ENCODE measurements at regions not wholly inside any gene's neighbourhood (a gene's known extent, or its start where the extent isn't known, plus 50 kb on each side); places are given as distances from the start of the nearest gene placed in this dataset.
A peak's percentile ranks its signal among the peaks of the same experiment; 100 is the strongest.

- H3K9me3 Mint-ChIP-seq, result no peaks in the 10 kb centered on the region
- DNase-seq (peak; percentile 14), ATAC-seq (peak; percentile 20)
- intact Hi-C loops (cut with micrococcal nuclease), result no loop called here
- POLR2A ChIA-PET, result no interaction called here
- H3K27me3 Mint-ChIP-seq, result no peaks in the 10 kb centered on the region
- H3K4me1 Mint-ChIP-seq (ENCODE audit: low read depth), result peaks cover 7% of the 10 kb centered on the region
- no peak overlapping the region for H3K4me3 Mint-ChIP-seq
- CTCF ChIA-PET, result interaction anchor here (1.1 kb wide), 1 partner anchor 156 kb away, joined by 3 read pairs; no protein-coding TSS in a partner anchor
- no peaks in the 10 kb centered on the region for H3K36me3 Mint-ChIP-seq (ENCODE audit: low read depth)
- TF ChIP-seq CTCF (IDR thresholded peaks at IDR 0.05), result no peak
- no peak overlapping the region for H3K27ac Mint-ChIP-seq
These were observed 276.6 kb downstream of the CHRM3 start for GRCh38 chr1:239662950-239663349.

- no peak overlapping the region for H3K27ac Mint-ChIP-seq
- TF ChIP-seq CTCF (IDR thresholded peaks at IDR 0.05), result no peak
- H3K4me1 Mint-ChIP-seq (ENCODE audit: low read depth), result no peaks in the 10 kb centered on the region
- H3K27me3 Mint-ChIP-seq, result no peaks in the 10 kb centered on the region
- no peaks in the 10 kb centered on the region for H3K36me3 Mint-ChIP-seq (ENCODE audit: low read depth)
- H3K9me3 Mint-ChIP-seq, result no peaks in the 10 kb centered on the region
- ChIA-PET POLR2A (no interaction called here), CTCF (no interaction called here)
- no peak for ATAC-seq
- H3K4me3 Mint-ChIP-seq, result no peak overlapping the region
- intact Hi-C loops (cut with micrococcal nuclease), result no loop called here
- no peak for DNase-seq
These were observed 285.9 kb downstream of the CHRM3 start for GRCh38 chr1:239672256-239672655.

- ATAC-seq, result no peak
- intact Hi-C loops (cut with micrococcal nuclease), result no loop called here
- Mint-ChIP-seq H3K4me1 (ENCODE audit: low read depth) (no peaks in the 10 kb centered on the region), H3K4me3 (no peak overlapping the region), H3K27ac (no peak overlapping the region), H3K36me3 (ENCODE audit: low read depth) (no peaks in the 10 kb centered on the region), H3K27me3 (no peaks in the 10 kb centered on the region), H3K9me3 (no peaks in the 10 kb centered on the region)
- POLR2A ChIA-PET, result no interaction called here
- no peak for TF ChIP-seq CTCF (IDR thresholded peaks at IDR 0.05)
- CTCF ChIA-PET, result no interaction called here
- no peak for DNase-seq
These were observed 289.4 kb downstream of the CHRM3 start for GRCh38 chr1:239675735-239676134.

- Mint-ChIP-seq H3K27me3 (no peaks in the 10 kb centered on the region), H3K36me3 (ENCODE audit: low read depth) (no peaks in the 10 kb centered on the region), H3K9me3 (no peaks in the 10 kb centered on the region), H3K4me1 (ENCODE audit: low read depth) (no peaks in the 10 kb centered on the region), H3K4me3 (no peak overlapping the region), H3K27ac (no peak overlapping the region)
- no peak for ATAC-seq
- TF ChIP-seq CTCF (IDR thresholded peaks at IDR 0.05), result no peak
- CTCF ChIA-PET, result no interaction called here
- POLR2A ChIA-PET, result no interaction called here
- DNase-seq, result no peak
- intact Hi-C loops (cut with micrococcal nuclease), result no loop called here
These were observed 290.3 kb downstream of the CHRM3 start for GRCh38 chr1:239676522-239677273.

- H3K9me3 Mint-ChIP-seq, result no peaks in the 10 kb centered on the region
- H3K27me3 Mint-ChIP-seq, result no peaks in the 10 kb centered on the region
- no peak overlapping the region for H3K27ac Mint-ChIP-seq
- DNase-seq (no peak), ATAC-seq (no peak)
- intact Hi-C loops (cut with micrococcal nuclease), result no loop called here
- no peak for TF ChIP-seq CTCF (IDR thresholded peaks at IDR 0.05)
- no peaks in the 10 kb centered on the region for H3K36me3 Mint-ChIP-seq (ENCODE audit: low read depth)
- no peak overlapping the region for H3K4me3 Mint-ChIP-seq
- no peaks in the 10 kb centered on the region for H3K4me1 Mint-ChIP-seq (ENCODE audit: low read depth)
- ChIA-PET CTCF (no interaction called here), POLR2A (no interaction called here)
These were observed 291.0 kb downstream of the CHRM3 start for GRCh38 chr1:239677362-239677761.

Data from activated CD8-positive, alpha-beta T cell treated with anti-CD3 and anti-CD28 coated beads for 36 hours (primary cell).